ENCODE measurements at regions not wholly inside any gene's neighbourhood (a gene's known extent, or its start where the extent isn't known, plus 50 kb on each side); places are given as distances from the start of the nearest gene placed in this dataset.

GRCh38 chr1:182147951-182148350 lies 86.4 kb upstream of the ZNF648 start:
- no peak overlapping the region for H4K91ac ChIP-seq (ENCODE audit: insufficient read length, low read depth, low read length)
- no peaks in the 10 kb centered on the region for H3K9me3 Mint-ChIP-seq

More at GRCh38 chr1:182147951-182148350, 86.4 kb upstream of the ZNF648 start:
- Histone ChIP-seq H3K27me3 (ENCODE audit: insufficient read depth, low read length) (no peaks in the 10 kb centered on the region), H3K56ac (ENCODE audit: insufficient read length, low read depth, low read length) (no peak overlapping the region), H3K4ac (ENCODE audit: low read depth, low read length) (no peak overlapping the region), H3K4me2 (ENCODE audit: insufficient read depth, insufficient read length, low read length) (no peak overlapping the region), H2BK20ac (ENCODE audit: low read depth, low read length, poor library complexity, severe bottlenecking) (no peak overlapping the region), H3K9me3 (ENCODE audit: control insufficient read depth, low read depth, low read length) (no peaks in the 10 kb centered on the region), H2AK5ac (ENCODE audit: insufficient read length, low read length) (no peak overlapping the region), H3K18ac (ENCODE audit: insufficient read length, low read depth, low read length) (no peak overlapping the region), H3K23ac (ENCODE audit: insufficient read length, low read depth, low read length) (no peak overlapping the region), H4K20me1 (ENCODE audit: control insufficient read depth, insufficient read depth, insufficient read length) (no peaks in the 10 kb centered on the region), H2BK12ac (ENCODE audit: insufficient read length, low read depth, low read length) (no peak overlapping the region), H3K79me2 (ENCODE audit: insufficient read depth, low read length) (no peaks in the 10 kb centered on the region), H2BK120ac (ENCODE audit: low read depth, low read length, poor library complexity, severe bottlenecking) (no peak overlapping the region), H3K14ac (ENCODE audit: insufficient read depth, low read length) (no peak overlapping the region), H2AFZ (ENCODE audit: low read length) (no peak overlapping the region), H2BK5ac (ENCODE audit: insufficient read length, low read length) (no peak overlapping the region), H3K23me2 (ENCODE audit: insufficient read length, low read depth, low read length, poor library complexity, severe bottlenecking) (no peaks in the 10 kb centered on the region), H3K9ac (ENCODE audit: extremely low read depth, insufficient read length, low read length) (no peak overlapping the region), H3T11ph (ENCODE audit: low read length) (no peak overlapping the region), H3K79me1 (ENCODE audit: insufficient read depth, low read depth, low read length, poor library complexity, severe bottlenecking) (no peaks in the 10 kb centered on the region), H4K5ac (ENCODE audit: insufficient read length, low read depth, low read length) (no peak overlapping the region), H2BK15ac (ENCODE audit: low read depth, low read length) (no peak overlapping the region), H3K4me1 (ENCODE audit: insufficient read depth, low read length) (no peaks in the 10 kb centered on the region), H3K27ac (ENCODE audit: insufficient read length, low read depth, low read length) (no peak overlapping the region), H4K8ac (replicated peaks; ENCODE audit: insufficient read length, low read depth, low read length) (no peak overlapping the region)
- Mint-ChIP-seq H3K27ac (no peak overlapping the region), H3K27me3 (ENCODE audit: low read depth) (no peaks in the 10 kb centered on the region; the same call in 1 of the 2 replicates), H3K4me1 (peaks cover 16 to 24% of the 10 kb centered on the region in 2 experiments), H3K4me3 (no peak overlapping the region), H3K36me3 (ENCODE audit: insufficient read depth in 1 of 3, low read depth in 3 of 3) (no peaks in the 10 kb centered on the region)
- DNase-seq = no peak
- no CpG with 5 or more reads among the region's 5 CpGs for WGBS (ENCODE audit: extremely low coverage, insufficient read length, low lambda C conversion rate)
- TF ChIP-seq, protein P1, sequence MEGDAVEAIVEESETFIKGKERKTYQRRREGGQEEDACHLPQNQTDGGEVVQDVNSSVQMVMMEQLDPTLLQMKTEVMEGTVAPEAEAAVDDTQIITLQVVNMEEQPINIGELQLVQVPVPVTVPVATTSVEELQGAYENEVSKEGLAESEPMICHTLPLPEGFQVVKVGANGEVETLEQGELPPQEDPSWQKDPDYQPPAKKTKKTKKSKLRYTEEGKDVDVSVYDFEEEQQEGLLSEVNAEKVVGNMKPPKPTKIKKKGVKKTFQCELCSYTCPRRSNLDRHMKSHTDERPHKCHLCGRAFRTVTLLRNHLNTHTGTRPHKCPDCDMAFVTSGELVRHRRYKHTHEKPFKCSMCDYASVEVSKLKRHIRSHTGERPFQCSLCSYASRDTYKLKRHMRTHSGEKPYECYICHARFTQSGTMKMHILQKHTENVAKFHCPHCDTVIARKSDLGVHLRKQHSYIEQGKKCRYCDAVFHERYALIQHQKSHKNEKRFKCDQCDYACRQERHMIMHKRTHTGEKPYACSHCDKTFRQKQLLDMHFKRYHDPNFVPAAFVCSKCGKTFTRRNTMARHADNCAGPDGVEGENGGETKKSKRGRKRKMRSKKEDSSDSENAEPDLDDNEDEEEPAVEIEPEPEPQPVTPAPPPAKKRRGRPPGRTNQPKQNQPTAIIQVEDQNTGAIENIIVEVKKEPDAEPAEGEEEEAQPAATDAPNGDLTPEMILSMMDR (conservative IDR thresholded peaks at IDR 0.05) = no peak

Data from H9 (cell line).